Mesenchymal stem cell (in vitro differentiated cells and primary cell): ENCODE measurements at regions not wholly inside any gene's neighbourhood (a gene's known extent, or its start where the extent isn't known, plus 50 kb on each side); places are given as distances from the start of the nearest gene placed in this dataset.

Experiments
- DNase-seq: peaks from one replicate; pipeline ENCODE4 v3.0.0-alpha.2; 2013
- H2AFZ ChIP-seq: one replicate; pipeline ENCODE4 v1.6.1; 2013; ENCODE audit warnings: low read depth, mild to moderate bottlenecking, control low read depth, inconsistent platforms, low read length, moderate library complexity
- H2AK5ac ChIP-seq: 2 replicates; pipeline ENCODE4 v1.6.1; 2013; ENCODE audit warnings: low read length, moderate library complexity, mild to moderate bottlenecking, inconsistent platforms; ENCODE audit not compliant: severe bottlenecking
- H2BK120ac ChIP-seq: one replicate; pipeline ENCODE4 v1.6.1; 2013; ENCODE audit warnings: low read depth, mild to moderate bottlenecking, inconsistent platforms, low read length, moderate library complexity
- H2BK12ac ChIP-seq, 2 experiments: one replicate each; pipeline ENCODE4 v1.6.1; 2013; ENCODE audit warnings: inconsistent platforms in 2 of 2, low read length in 2 of 2, mild to moderate bottlenecking in 2 of 2, moderate library complexity in 2 of 2, control low read depth in 1 of 2
- H2BK15ac ChIP-seq: one replicate; pipeline ENCODE4 v1.6.1; 2013; ENCODE audit warnings: mild to moderate bottlenecking, low read depth, inconsistent platforms; ENCODE audit not compliant: poor library complexity, severe bottlenecking
- H2BK5ac ChIP-seq: 2 replicates; pipeline ENCODE4 v1.6.1; 2013; ENCODE audit warnings: low read depth, mild to moderate bottlenecking, low read length, control low read depth, inconsistent platforms; ENCODE audit not compliant: poor library complexity, severe bottlenecking
- H3K14ac ChIP-seq, 2 experiments: one replicate each; pipeline ENCODE4 v1.6.1; 2013; ENCODE audit warnings: inconsistent platforms in 2 of 2, low read length in 2 of 2, control low read depth in 1 of 2, mild to moderate bottlenecking in 1 of 2, moderate library complexity in 1 of 2
- H3K18ac ChIP-seq, 2 experiments: one replicate each; pipeline ENCODE4 v1.6.1; 2013; ENCODE audit warnings: inconsistent platforms in 2 of 2, low read length in 2 of 2, control low read depth in 1 of 2, low read depth in 1 of 2, mild to moderate bottlenecking in 1 of 2
- H3K23ac ChIP-seq, 2 experiments: one replicate each; pipeline ENCODE4 v1.6.1; 2013; ENCODE audit warnings: inconsistent platforms in 2 of 2, low read length in 2 of 2, mild to moderate bottlenecking in 2 of 2, moderate library complexity in 2 of 2, control low read depth in 1 of 2
- H3K27ac ChIP-seq: 2 replicates; pipeline ENCODE4 v1.5.1; 2013; ENCODE audit warnings: mild to moderate bottlenecking, moderate library complexity, low read length, control low read depth, inconsistent platforms; ENCODE audit not compliant: poor library complexity, severe bottlenecking
- H3K27me3 ChIP-seq, 2 experiments: 2 replicates each; pipeline versions ENCODE4 v1.6.1 to v1.7.0; 2013; ENCODE audit warnings: low read length in 2 of 2, mild to moderate bottlenecking in 2 of 2, moderate library complexity in 2 of 2, control low read depth in 1 of 2, inconsistent platforms in 1 of 2; ENCODE audit not compliant: control insufficient read depth in 1 of 2, insufficient read depth in 1 of 2
- H3K36me3 ChIP-seq, 2 experiments: 2 replicates each; pipeline versions ENCODE4 v1.6.1 to v1.7.0; 2013; ENCODE audit warnings: low read length in 2 of 2, control low read depth in 1 of 2, inconsistent platforms in 1 of 2, low read depth in 1 of 2, mild to moderate bottlenecking in 1 of 2; ENCODE audit not compliant: insufficient read depth in 2 of 2, control insufficient read depth in 1 of 2
- H3K4ac ChIP-seq, 2 experiments: one replicate each; pipeline ENCODE4 v1.6.1; 2013; ENCODE audit warnings: inconsistent platforms in 2 of 2, low read length in 2 of 2, mild to moderate bottlenecking in 2 of 2, moderate library complexity in 2 of 2, control low read depth in 1 of 2, low read depth in 1 of 2
- H3K4me1 ChIP-seq: 2 replicates; pipeline ENCODE4 v1.6.1; 2013; ENCODE audit warnings: low read depth, low read length, control low read depth; ENCODE audit not compliant: control insufficient read depth, insufficient read depth
- H3K4me2 ChIP-seq: 2 replicates; pipeline ENCODE4 v1.6.1; 2013; ENCODE audit warnings: low read length, mild to moderate bottlenecking, inconsistent platforms; ENCODE audit not compliant: poor library complexity, severe bottlenecking
- H3K4me3 ChIP-seq, 2 experiments: 2 replicates each; pipeline versions ENCODE4 v1.5.1 to v1.7.0; 2013; ENCODE audit warnings: low read length in 2 of 2, mild to moderate bottlenecking in 2 of 2, control low read depth in 1 of 2, low read depth in 1 of 2; ENCODE audit not compliant: insufficient read depth in 1 of 2
- H3K79me1 ChIP-seq: replicated peaks from 2 replicates; pipeline ENCODE4 v1.6.1; 2013; ENCODE audit warnings: mild to moderate bottlenecking, control low read depth, low read length, inconsistent platforms; ENCODE audit not compliant: poor library complexity, severe bottlenecking
- H3K9ac ChIP-seq: 2 replicates; pipeline ENCODE4 v1.7.0; 2013; ENCODE audit warnings: mild to moderate bottlenecking, low read length, moderate library complexity
- H3K9me3 ChIP-seq: 2 replicates; pipeline ENCODE4 v1.7.0; 2013; ENCODE audit warnings: mild to moderate bottlenecking, low read length; ENCODE audit not compliant: control insufficient read depth
- H4K8ac ChIP-seq: one replicate; pipeline ENCODE4 v1.6.1; 2013; ENCODE audit warnings: inconsistent platforms, mild to moderate bottlenecking, low read length, moderate library complexity
- H4K91ac ChIP-seq: one replicate; pipeline ENCODE4 v1.6.1; 2013; ENCODE audit warnings: mild to moderate bottlenecking, low read length, inconsistent platforms
- WGBS: methylation state at CpG from one replicate; pipeline ENCODE4 v1.1.7; 2013; ENCODE audit warnings: mixed read lengths; 5-methylcytosine and 5-hydroxymethylcytosine counted together

DNA sequence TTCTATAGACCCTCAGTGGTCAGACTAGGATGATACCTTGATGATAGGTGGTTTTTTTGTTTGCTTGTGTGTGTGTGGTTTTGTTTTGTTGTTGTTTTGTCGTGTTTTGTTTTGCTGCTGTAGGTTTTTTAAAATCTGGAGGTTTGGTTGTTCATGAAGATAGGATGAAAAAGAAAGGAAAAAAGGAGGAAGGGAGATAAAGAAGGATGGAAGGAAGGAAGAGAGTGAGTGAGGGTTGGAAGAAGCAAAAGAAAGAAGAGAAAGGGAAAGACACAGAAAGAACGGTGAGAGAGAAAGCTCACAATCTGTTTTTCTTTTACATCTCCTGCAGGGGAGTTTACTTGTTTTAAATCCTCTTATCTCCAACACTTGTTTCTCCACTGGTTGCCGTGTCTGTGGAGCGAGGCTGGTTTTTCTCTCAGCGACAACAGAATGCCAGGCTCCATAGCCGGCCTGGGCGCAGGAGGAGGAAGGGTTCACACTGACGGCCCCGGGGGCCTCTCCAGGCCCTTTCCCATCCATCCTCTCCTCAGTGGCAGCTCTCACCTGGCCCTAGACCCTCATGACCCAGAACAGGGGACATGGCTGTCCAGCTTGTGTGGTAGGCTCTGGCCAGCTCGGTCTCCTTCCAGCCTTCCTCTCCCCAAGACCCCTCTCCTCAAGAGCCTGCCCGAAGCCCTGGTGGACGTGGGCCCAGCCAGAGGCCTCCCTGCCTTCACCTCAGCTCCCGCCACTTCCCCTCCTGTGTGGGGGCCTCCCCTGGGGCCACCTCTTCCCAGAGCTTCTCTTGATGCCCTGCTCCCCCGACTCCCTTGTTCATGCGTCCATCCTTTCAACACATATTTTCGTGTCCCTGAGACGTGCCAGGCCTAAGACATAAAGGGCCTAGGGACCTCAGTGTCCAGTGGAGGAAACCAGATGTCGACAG, 168.4 kb downstream of the VEGFA start:
- Histone ChIP-seq H3K4me2 (no peak overlapping the region), H4K91ac (peak overlapping the region; percentile 25), H3K9me3 (no peaks in the 10 kb centered on the region), H2BK120ac (no peak overlapping the region), H3K79me1 (no peaks in the 10 kb centered on the region), H3K27ac (no peak overlapping the region), H3K4me3 (no peak overlapping the region), H4K8ac (no peak overlapping the region), H2BK5ac (no peak overlapping the region), H3K36me3 (no peaks in the 10 kb centered on the region), H3K4ac (no peak overlapping the region), H3K23ac (no peak overlapping the region), H3K27me3 (peaks cover 0 to 17% of the 10 kb centered on the region in 2 experiments), H3K14ac (no peak overlapping the region), H2AK5ac (no peak overlapping the region), H2BK15ac (no peak overlapping the region), H2BK12ac (peak overlapping the region in 1 of 2 experiments; percentile 57), H3K9ac (no peak overlapping the region), H3K4me1 (peaks cover 4% of the 10 kb centered on the region), H2AFZ (no peak overlapping the region), H3K18ac (peak overlapping the region; percentile 3 to 50)
- 79% methylated on average over 17 of the region's 18 CpGs for WGBS
- no peak for DNase-seq

DNA sequence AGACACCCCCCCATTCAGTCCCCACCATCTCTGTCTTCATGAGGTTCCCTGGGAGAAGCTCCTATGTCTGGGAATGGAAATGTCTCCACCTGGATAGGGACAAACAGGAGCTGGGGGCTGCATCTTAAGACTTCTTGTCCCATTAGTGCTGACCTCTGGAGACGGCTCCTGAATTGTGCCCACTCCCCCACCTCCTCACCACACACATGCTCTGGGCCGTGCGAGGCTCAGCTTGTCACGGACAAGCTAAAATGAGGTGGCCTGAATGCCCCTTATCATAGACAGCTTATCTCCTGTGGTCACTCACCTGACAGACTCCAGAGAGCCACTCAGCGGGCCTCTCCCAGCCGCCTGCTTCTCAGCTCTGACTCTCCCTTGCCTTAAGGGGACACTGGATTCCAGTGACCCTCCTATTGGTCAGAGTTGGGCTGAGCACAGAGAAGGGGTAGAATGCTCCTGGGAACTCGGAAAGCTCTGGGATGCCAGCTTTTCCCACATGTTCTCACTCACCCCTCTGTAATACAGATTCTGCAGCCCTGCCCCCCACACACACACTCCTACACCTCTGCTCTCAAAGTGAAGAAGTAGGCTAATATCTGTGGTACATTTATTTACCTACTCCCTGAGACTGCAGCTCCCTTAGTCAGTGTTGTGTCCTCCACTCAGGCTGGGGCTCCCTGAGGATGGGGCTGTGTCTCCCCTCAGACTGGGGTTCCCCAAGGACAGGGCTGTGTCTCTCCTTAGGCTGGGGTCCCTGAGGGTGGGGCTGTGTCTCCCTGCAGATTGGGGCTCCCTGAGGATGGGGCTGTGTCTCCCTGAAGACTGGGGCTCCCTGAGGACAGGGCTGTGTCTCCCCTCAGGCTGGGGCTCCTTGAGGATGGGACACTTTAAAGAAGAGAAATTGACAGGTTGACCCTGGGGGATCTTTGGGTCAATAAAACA, 167.5 kb downstream of the VEGFA start:
- 50% methylated on average over 6 of the region's 7 CpGs for WGBS
- H3K4ac ChIP-seq: no peak overlapping the region
- no peak overlapping the region for H2BK15ac ChIP-seq
- H3K9ac ChIP-seq: no peak overlapping the region
- H3K4me2 ChIP-seq: no peak overlapping the region
- H3K14ac ChIP-seq: peak overlapping the region in 1 of 2 experiments; percentile 61
- H2AK5ac ChIP-seq: no peak overlapping the region
- H3K18ac ChIP-seq: no peak overlapping the region
- peaks cover 7% of the 10 kb centered on the region for H3K4me1 ChIP-seq
- no peaks in the 10 kb centered on the region for H3K79me1 ChIP-seq
- no peaks in the 10 kb centered on the region for H3K36me3 ChIP-seq
- H3K4me3 ChIP-seq: no peak overlapping the region
- H2BK120ac ChIP-seq: no peak overlapping the region
- DNase-seq: no peak
- H4K8ac ChIP-seq: no peak overlapping the region
- no peak overlapping the region for H2BK5ac ChIP-seq
- H4K91ac ChIP-seq: no peak overlapping the region
- peaks cover 0 to 17% of the 10 kb centered on the region in 2 experiments for H3K27me3 ChIP-seq
- no peak overlapping the region for H3K27ac ChIP-seq
- H3K23ac ChIP-seq: no peak overlapping the region
- no peak overlapping the region for H2BK12ac ChIP-seq
- no peaks in the 10 kb centered on the region for H3K9me3 ChIP-seq
- no peak overlapping the region for H2AFZ ChIP-seq

DNA sequence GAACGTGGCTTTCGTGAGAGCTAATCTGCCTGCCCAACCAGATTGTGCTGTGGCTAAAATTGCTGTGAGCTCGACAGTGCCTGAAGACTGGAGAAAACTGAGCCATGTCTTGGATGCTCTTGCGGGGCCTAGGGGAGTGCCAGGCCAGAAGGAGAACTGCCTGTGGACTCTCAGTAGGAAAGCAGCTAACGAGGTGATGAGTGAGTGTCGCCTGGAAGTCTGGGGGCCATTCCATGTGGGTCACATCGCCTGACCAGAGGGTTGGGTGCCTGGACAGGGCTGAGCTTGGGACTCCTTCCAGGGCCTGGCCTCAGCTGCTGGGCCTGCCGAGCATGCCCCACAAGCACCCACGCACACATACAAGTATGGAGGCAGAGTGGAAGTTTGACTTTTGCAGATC, 166.5 kb downstream of the VEGFA start:
- no peaks in the 10 kb centered on the region for H3K9me3 ChIP-seq
- H3K79me1 ChIP-seq: no peaks in the 10 kb centered on the region
- no peak overlapping the region for H3K27ac ChIP-seq
- H3K23ac ChIP-seq: no peak overlapping the region
- WGBS: 76% methylated on average over 9 of the region's 9 CpGs
- H2AK5ac ChIP-seq: no peak overlapping the region
- peak overlapping the region in 1 of 2 experiments; percentile 19 for H3K18ac ChIP-seq
- H3K4ac ChIP-seq: no peak overlapping the region
- no peak overlapping the region for H3K9ac ChIP-seq
- no peak overlapping the region for H3K4me3 ChIP-seq
- no peak overlapping the region for H2BK120ac ChIP-seq
- no peak for DNase-seq
- peaks cover 7% of the 10 kb centered on the region for H3K4me1 ChIP-seq
- H3K4me2 ChIP-seq: no peak overlapping the region
- no peak overlapping the region for H2AFZ ChIP-seq
- H4K8ac ChIP-seq: no peak overlapping the region
- H3K36me3 ChIP-seq: no peaks in the 10 kb centered on the region
- H3K27me3 ChIP-seq: peaks cover 0 to 17% of the 10 kb centered on the region in 2 experiments
- no peak overlapping the region for H2BK15ac ChIP-seq
- peak overlapping the region in 1 of 2 experiments; percentile 67 for H2BK12ac ChIP-seq
- H3K14ac ChIP-seq: peak overlapping the region in 1 of 2 experiments; percentile 18
- no peak overlapping the region for H2BK5ac ChIP-seq
- H4K91ac ChIP-seq: no peak overlapping the region
